DND-41 (cell line): ENCODE measurements at regions not wholly inside any gene's neighbourhood (a gene's known extent, or its start where the extent isn't known, plus 50 kb on each side); places are given as distances from the start of the nearest gene placed in this dataset.

Experiments
- EZH2 ChIP-seq: IDR thresholded peaks from 3 replicates; pipeline ENCODE4 v1.6.1; 2012; ENCODE audit warnings: borderline replicate concordance, low read depth, mild to moderate bottlenecking, moderate library complexity, low read length, inconsistent platforms; ENCODE audit not compliant: severe bottlenecking
- TF ChIP-seq, protein P1 (sequence below): IDR thresholded peaks from 2 replicates; pipeline ENCODE4 v1.5.1; 2012; ENCODE audit warnings: borderline replicate concordance, low read length, moderate library complexity, mild to moderate bottlenecking; ENCODE audit not compliant: poor library complexity, severe bottlenecking; ENCODE audit errors: extremely low read depth

DNA sequence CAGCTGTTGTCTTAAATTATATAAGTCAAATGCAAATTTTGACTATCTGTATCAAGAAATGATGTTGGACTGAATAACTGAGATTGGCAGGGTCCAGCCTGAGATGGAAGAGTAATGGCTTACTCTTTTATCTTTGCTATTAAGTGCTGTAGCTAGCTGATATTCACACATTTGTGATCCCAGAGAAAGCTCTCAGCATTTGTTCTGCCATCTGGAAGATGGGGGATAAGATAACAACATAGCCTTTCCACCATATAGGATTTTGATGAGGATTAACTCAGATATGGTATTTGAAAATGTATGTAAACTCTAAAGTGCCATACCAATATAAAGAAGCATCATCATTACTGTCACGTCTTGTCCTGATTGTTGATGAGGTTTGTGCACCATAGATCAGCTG is 1063.2 kb upstream of the TENM4 start:
- no peak for TF ChIP-seq EZH2
- TF ChIP-seq, protein P1, sequence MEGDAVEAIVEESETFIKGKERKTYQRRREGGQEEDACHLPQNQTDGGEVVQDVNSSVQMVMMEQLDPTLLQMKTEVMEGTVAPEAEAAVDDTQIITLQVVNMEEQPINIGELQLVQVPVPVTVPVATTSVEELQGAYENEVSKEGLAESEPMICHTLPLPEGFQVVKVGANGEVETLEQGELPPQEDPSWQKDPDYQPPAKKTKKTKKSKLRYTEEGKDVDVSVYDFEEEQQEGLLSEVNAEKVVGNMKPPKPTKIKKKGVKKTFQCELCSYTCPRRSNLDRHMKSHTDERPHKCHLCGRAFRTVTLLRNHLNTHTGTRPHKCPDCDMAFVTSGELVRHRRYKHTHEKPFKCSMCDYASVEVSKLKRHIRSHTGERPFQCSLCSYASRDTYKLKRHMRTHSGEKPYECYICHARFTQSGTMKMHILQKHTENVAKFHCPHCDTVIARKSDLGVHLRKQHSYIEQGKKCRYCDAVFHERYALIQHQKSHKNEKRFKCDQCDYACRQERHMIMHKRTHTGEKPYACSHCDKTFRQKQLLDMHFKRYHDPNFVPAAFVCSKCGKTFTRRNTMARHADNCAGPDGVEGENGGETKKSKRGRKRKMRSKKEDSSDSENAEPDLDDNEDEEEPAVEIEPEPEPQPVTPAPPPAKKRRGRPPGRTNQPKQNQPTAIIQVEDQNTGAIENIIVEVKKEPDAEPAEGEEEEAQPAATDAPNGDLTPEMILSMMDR = no peak
